ENCODE measurements at regions not wholly inside any gene's neighbourhood (a gene's known extent, or its start where the extent isn't known, plus 50 kb on each side); places are given as distances from the start of the nearest gene placed in this dataset.

GRCh38 chr22:25399649-25400151, 164.8 kb upstream of the GRK3 start:
- Histone ChIP-seq H2AFZ (ENCODE audit: low read length) (no peak overlapping the region), H3K4me2 (ENCODE audit: low read length) (no peak overlapping the region), H3K27ac (ENCODE audit: low read length) (no peak overlapping the region), H3K27me3 (ENCODE audit: low read length) (no peaks in the 10 kb centered on the region), H3F3A (ENCODE audit: low read length, unreplicated experiment) (no peaks in the 10 kb centered on the region), H4K20me1 (ENCODE audit: low read length) (peaks cover 50% of the 10 kb centered on the region), H3K9me3 (ENCODE audit: low read length) (no peaks in the 10 kb centered on the region), H3K79me2 (ENCODE audit: low read length) (peaks cover 98% of the 10 kb centered on the region), H3K9ac (ENCODE audit: low read length) (no peak overlapping the region), H3K36me3 (ENCODE audit: low read depth, low read length) (no peaks in the 10 kb centered on the region), H3K4me1 (ENCODE audit: insufficient read depth, low read length) (peaks cover 35% of the 10 kb centered on the region), H3K4me3 (ENCODE audit: low read length) (no peak overlapping the region), H3K9me2 (replicated peaks; ENCODE audit: low read length) (no peaks in the 10 kb centered on the region)
- CTCF ChIA-PET: no interaction called here
- intact Hi-C loops (cut with micrococcal nuclease): no loop called here
- POLR2A ChIA-PET (ENCODE audit: unreplicated experiment): no interaction called here
- ATAC-seq (no peak), DNase-seq (no peak)
- BruUV-seq (replicated peaks): no TSS peak
- TF ChIP-seq CTCF (conservative IDR thresholded peaks at IDR 0.05; ENCODE audit: low read depth, low read length) (no peak), EZH2phosphoT487 (IDR thresholded peaks at IDR 0.05; ENCODE audit: borderline replicate concordance, low read length) (no peak), EZH2 (IDR thresholded peaks at IDR 0.05; ENCODE audit: low read length, unreplicated experiment) (no peak)

GRCh38 chr22:25402160-25402500, 162.3 kb upstream of the GRK3 start:
- intact Hi-C loops (cut with micrococcal nuclease): no loop called here
- DNase-seq (no peak), ATAC-seq (no peak)
- H3K4me3 ChIP-seq (ENCODE audit: low read length): peak overlapping the region; percentile 80
- no peaks in the 10 kb centered on the region for H3K9me3 ChIP-seq (ENCODE audit: low read length)
- no peak for TF ChIP-seq EZH2 (IDR thresholded peaks at IDR 0.05; ENCODE audit: low read length, unreplicated experiment)
- TF ChIP-seq CTCF (conservative IDR thresholded peaks at IDR 0.05; ENCODE audit: low read depth, low read length): no peak
- TF ChIP-seq EZH2phosphoT487 (IDR thresholded peaks at IDR 0.05; ENCODE audit: borderline replicate concordance, low read length): no peak
- H3K4me1 ChIP-seq (ENCODE audit: insufficient read depth, low read length): peaks cover 35% of the 10 kb centered on the region
- peaks cover 32% of the 10 kb centered on the region for H4K20me1 ChIP-seq (ENCODE audit: low read length)
- peaks cover 83% of the 10 kb centered on the region for H3K79me2 ChIP-seq (ENCODE audit: low read length)
- ChIA-PET CTCF (no interaction called here), POLR2A (ENCODE audit: unreplicated experiment) (no interaction called here)
- peak overlapping the region; percentile 93 for H3K4me2 ChIP-seq (ENCODE audit: low read length)
- no peak overlapping the region for H2AFZ ChIP-seq (ENCODE audit: low read length)
- no peaks in the 10 kb centered on the region for H3K9me2 ChIP-seq (replicated peaks; ENCODE audit: low read length)
- no TSS peak for BruUV-seq (replicated peaks)
- no peak overlapping the region for H3K27ac ChIP-seq (ENCODE audit: low read length)
- no peaks in the 10 kb centered on the region for H3F3A ChIP-seq (ENCODE audit: low read length, unreplicated experiment)
- H3K27me3 ChIP-seq (ENCODE audit: low read length): no peaks in the 10 kb centered on the region
- H3K9ac ChIP-seq (ENCODE audit: low read length): peak overlapping the region; percentile 79; the same call in 1 of the 2 replicates
- no peaks in the 10 kb centered on the region for H3K36me3 ChIP-seq (ENCODE audit: low read depth, low read length)

- no peaks in the 10 kb centered on the region for H3K9me3 ChIP-seq (ENCODE audit: low read length)
- H3K27me3 ChIP-seq (ENCODE audit: low read length): no peaks in the 10 kb centered on the region
- no TSS peak for BruUV-seq (replicated peaks)
- H3K36me3 ChIP-seq (ENCODE audit: low read depth, low read length): no peaks in the 10 kb centered on the region
- no peaks in the 10 kb centered on the region for H3K9me2 ChIP-seq (replicated peaks; ENCODE audit: low read length)
- H3F3A ChIP-seq (ENCODE audit: low read length, unreplicated experiment): no peaks in the 10 kb centered on the region
- ChIA-PET CTCF (no interaction called here), POLR2A (ENCODE audit: unreplicated experiment) (no interaction called here)
- intact Hi-C loops (cut with micrococcal nuclease): no loop called here
- no peak overlapping the region for H2AFZ ChIP-seq (ENCODE audit: low read length)
- peak overlapping the region; percentile 80 for H3K4me3 ChIP-seq (ENCODE audit: low read length)
- DNase-seq (peak; percentile 64), ATAC-seq (peak; percentile 16; the same call in 1 of the 2 replicates)
- peaks cover 35% of the 10 kb centered on the region for H3K4me1 ChIP-seq (ENCODE audit: insufficient read depth, low read length)
- peak overlapping the region; percentile 93 for H3K4me2 ChIP-seq (ENCODE audit: low read length)
- H4K20me1 ChIP-seq (ENCODE audit: low read length): peaks cover 31% of the 10 kb centered on the region
- H3K27ac ChIP-seq (ENCODE audit: low read length): peak overlapping the region; percentile 68
- H3K79me2 ChIP-seq (ENCODE audit: low read length): peaks cover 77% of the 10 kb centered on the region
- H3K9ac ChIP-seq (ENCODE audit: low read length): peak overlapping the region; percentile 79
- TF ChIP-seq CTCF (conservative IDR thresholded peaks at IDR 0.05; ENCODE audit: low read depth, low read length): no peak
- no peak for TF ChIP-seq EZH2phosphoT487 (IDR thresholded peaks at IDR 0.05; ENCODE audit: borderline replicate concordance, low read length)
- TF ChIP-seq EZH2 (IDR thresholded peaks at IDR 0.05; ENCODE audit: low read length, unreplicated experiment): no peak
These were observed 161.8 kb upstream of the GRK3 start for GRCh38 chr22:25402501-25403283.

Data from PC-3 (cell line).